BLaER1 (cell line): ENCODE measurements at regions not wholly inside any gene's neighbourhood (a gene's known extent, or its start where the extent isn't known, plus 50 kb on each side); places are given as distances from the start of the nearest gene placed in this dataset.
"Not testable (repeated sequence)": the region's sequence is repeated elsewhere in the genome, so short reads cannot be mapped to it uniquely, and the experiment has no call there.

ENCODE experiments used
- H3K27ac ChIP-seq: shearing (Covaris generic); formaldehyde crosslinking; 2 replicates; pipeline ENCODE4 v1.8.1; 2022
- H3K27me3 ChIP-seq: shearing (Covaris generic); formaldehyde crosslinking; 2 replicates; pipeline ENCODE4 v1.8.1; 2022
- H3K36me3 ChIP-seq: shearing (Covaris generic); formaldehyde crosslinking; 2 replicates; pipeline ENCODE4 v1.8.1; 2022
- H3K4me1 ChIP-seq: shearing (Covaris generic); formaldehyde crosslinking; 2 replicates; pipeline ENCODE4 v1.8.1; 2022
- H3K4me2 ChIP-seq: shearing (Covaris generic); formaldehyde crosslinking; 2 replicates; pipeline ENCODE4 v1.8.1; 2022
- H3K4me3 ChIP-seq: shearing (Covaris generic); formaldehyde crosslinking; 2 replicates; pipeline ENCODE4 v1.8.1; 2022
- H3K9ac ChIP-seq: shearing (Covaris generic); formaldehyde crosslinking; 2 replicates; pipeline ENCODE4 v1.8.1; 2022
- H3K9me3 ChIP-seq: shearing (Covaris generic); formaldehyde crosslinking; 2 replicates; pipeline ENCODE4 v1.8.1; 2022
- H4K20me1 ChIP-seq: shearing (Covaris generic); formaldehyde crosslinking; 2 replicates; pipeline ENCODE4 v1.8.1; 2022
- Cebpa-rat ChIP-seq: shearing (Covaris generic); IDR thresholded peaks from 2 replicates; pipeline ENCODE4 v1.8.1; 2022

- no peaks in the 10 kb centered on the region for H4K20me1 ChIP-seq
- H3K36me3 ChIP-seq: no peaks in the 10 kb centered on the region
- TF ChIP-seq Cebpa-rat: no peak
- H3K4me1 ChIP-seq: no peaks in the 10 kb centered on the region
- no peak overlapping the region for H3K4me2 ChIP-seq
- no peak overlapping the region for H3K27ac ChIP-seq
- no peaks in the 10 kb centered on the region for H3K9me3 ChIP-seq
- H3K9ac ChIP-seq: no peak overlapping the region
- no peak overlapping the region for H3K4me3 ChIP-seq
- H3K27me3 ChIP-seq: no peaks in the 10 kb centered on the region
Observed at GRCh38 chr5:51997949-51998348, 614.7 kb downstream of the ISL1 start.

GRCh38 chr5:52007230-52007858 is 624.1 kb downstream of the ISL1 start:
- no peak overlapping the region for H3K9ac ChIP-seq
- no peak overlapping the region for H3K4me2 ChIP-seq
- no peaks in the 10 kb centered on the region for H3K27me3 ChIP-seq
- no peaks in the 10 kb centered on the region for H3K36me3 ChIP-seq
- no peak overlapping the region for H3K27ac ChIP-seq
- H3K9me3 ChIP-seq: no peaks in the 10 kb centered on the region
- H3K4me3 ChIP-seq: no peak overlapping the region
- no peaks in the 10 kb centered on the region for H3K4me1 ChIP-seq
- no peaks in the 10 kb centered on the region for H4K20me1 ChIP-seq
- TF ChIP-seq Cebpa-rat: no peak

- no peak overlapping the region for H3K4me2 ChIP-seq
- no peaks in the 10 kb centered on the region for H3K27me3 ChIP-seq
- TF ChIP-seq Cebpa-rat: no peak
Observed at GRCh38 chr5:52010454-52010853, 627.2 kb downstream of the ISL1 start.

GRCh38 chr5:52013523-52013922 is 630.3 kb downstream of the ISL1 start:
- TF ChIP-seq Cebpa-rat: no peak

More at GRCh38 chr5:52010454-52010853, 627.2 kb downstream of the ISL1 start:
- H3K27ac ChIP-seq: no peak overlapping the region
- H3K9ac ChIP-seq: no peak overlapping the region
- no peaks in the 10 kb centered on the region for H3K4me1 ChIP-seq
- no peaks in the 10 kb centered on the region for H4K20me1 ChIP-seq
- no peak overlapping the region for H3K4me3 ChIP-seq
- H3K36me3 ChIP-seq: no peaks in the 10 kb centered on the region
- H3K9me3 ChIP-seq: no peaks in the 10 kb centered on the region

GRCh38 chr5:52015760-52016159 is 632.5 kb downstream of the ISL1 start:
- Histone ChIP-seq H3K36me3 (no peaks in the 10 kb centered on the region), H3K4me1 (no peaks in the 10 kb centered on the region), H3K9me3 (no peaks in the 10 kb centered on the region), H3K9ac (no peak overlapping the region), H3K4me3 (no peak overlapping the region), H3K27me3 (no peaks in the 10 kb centered on the region), H3K27ac (no peak overlapping the region), H4K20me1 (no peaks in the 10 kb centered on the region), H3K4me2 (no peak overlapping the region)
- no peak for TF ChIP-seq Cebpa-rat

More at GRCh38 chr5:52013523-52013922, 630.3 kb downstream of the ISL1 start:
- H4K20me1 ChIP-seq: no peaks in the 10 kb centered on the region
- no peak overlapping the region for H3K4me2 ChIP-seq
- H3K27me3 ChIP-seq: no peaks in the 10 kb centered on the region
- no peak overlapping the region for H3K27ac ChIP-seq
- H3K4me1 ChIP-seq: no peaks in the 10 kb centered on the region
- no peaks in the 10 kb centered on the region for H3K9me3 ChIP-seq
- no peaks in the 10 kb centered on the region for H3K36me3 ChIP-seq
- no peak overlapping the region for H3K4me3 ChIP-seq
- H3K9ac ChIP-seq: no peak overlapping the region

- H3K4me1 ChIP-seq: no peaks in the 10 kb centered on the region
- H3K27ac ChIP-seq: no peak overlapping the region
- H3K4me2 ChIP-seq: no peak overlapping the region
- no peaks in the 10 kb centered on the region for H4K20me1 ChIP-seq
- no peaks in the 10 kb centered on the region for H3K36me3 ChIP-seq
- no peak overlapping the region for H3K9ac ChIP-seq
- no peak overlapping the region for H3K4me3 ChIP-seq
- H3K9me3 ChIP-seq: no peaks in the 10 kb centered on the region
- no peaks in the 10 kb centered on the region for H3K27me3 ChIP-seq
- TF ChIP-seq Cebpa-rat: no peak
Observed at GRCh38 chr5:52017567-52017966, 634.3 kb downstream of the ISL1 start.

GRCh38 chr5:52024359-52024758 is 641.1 kb downstream of the ISL1 start:
- no peaks in the 10 kb centered on the region for H3K4me1 ChIP-seq
- H3K4me2 ChIP-seq: no peak overlapping the region
- no peak overlapping the region for H3K27ac ChIP-seq
- no peak overlapping the region for H3K9ac ChIP-seq
- no peaks in the 10 kb centered on the region for H3K9me3 ChIP-seq
- no peaks in the 10 kb centered on the region for H4K20me1 ChIP-seq
- H3K27me3 ChIP-seq: no peaks in the 10 kb centered on the region
- H3K4me3 ChIP-seq: no peak overlapping the region
- no peak for TF ChIP-seq Cebpa-rat
- H3K36me3 ChIP-seq: no peaks in the 10 kb centered on the region

GRCh38 chr5:52029836-52030235 is 646.6 kb downstream of the ISL1 start:
- H3K4me2 ChIP-seq, H3K36me3 ChIP-seq, H3K4me1 ChIP-seq, H3K27ac ChIP-seq, H3K27me3 ChIP-seq, H3K9me3 ChIP-seq, H3K4me3 ChIP-seq, H4K20me1 ChIP-seq, H3K9ac ChIP-seq: not testable (repeated sequence)

GRCh38 chr5:52041842-52042241 is 658.6 kb downstream of the ISL1 start:
- no peak for TF ChIP-seq Cebpa-rat
- Histone ChIP-seq H3K4me1 (no peaks in the 10 kb centered on the region), H3K9me3 (no peaks in the 10 kb centered on the region), H3K36me3 (no peaks in the 10 kb centered on the region), H4K20me1 (no peaks in the 10 kb centered on the region), H3K9ac (no peak overlapping the region), H3K27me3 (no peaks in the 10 kb centered on the region), H3K4me2 (no peak overlapping the region), H3K4me3 (no peak overlapping the region), H3K27ac (no peak overlapping the region)

GRCh38 chr5:52043137-52043536 is 659.9 kb downstream of the ISL1 start:
- Histone ChIP-seq H3K4me3 (no peak overlapping the region), H3K36me3 (no peaks in the 10 kb centered on the region), H3K27ac (no peak overlapping the region), H3K27me3 (no peaks in the 10 kb centered on the region), H3K4me1 (no peaks in the 10 kb centered on the region), H3K4me2 (no peak overlapping the region), H3K9me3 (no peaks in the 10 kb centered on the region), H3K9ac (no peak overlapping the region), H4K20me1 (no peaks in the 10 kb centered on the region)
- no peak for TF ChIP-seq Cebpa-rat

- Histone ChIP-seq H3K27me3 (no peaks in the 10 kb centered on the region), H3K9ac (no peak overlapping the region), H3K4me3 (no peak overlapping the region), H3K36me3 (no peaks in the 10 kb centered on the region), H3K9me3 (no peaks in the 10 kb centered on the region), H4K20me1 (no peaks in the 10 kb centered on the region), H3K4me1 (no peaks in the 10 kb centered on the region), H3K27ac (no peak overlapping the region), H3K4me2 (no peak overlapping the region)
- no peak for TF ChIP-seq Cebpa-rat
Observed at GRCh38 chr5:52043543-52043942, 660.3 kb downstream of the ISL1 start.
